Esophagus squamous epithelium (tissue), 5 donors: ENCODE measurements at regions not wholly inside any gene's neighbourhood (a gene's known extent, or its start where the extent isn't known, plus 50 kb on each side); places are given as distances from the start of the nearest gene placed in this dataset.
A peak's percentile ranks its signal among the peaks of the same experiment; 100 is the strongest.

Experiments
- DNase-seq: peaks from one replicate; lab custom pipeline; 2025; lab: John Stamatoyannopoulos, UW
- H3K27ac ChIP-seq, 4 donors: fragments of 200-600 bp; sonication (generic); one replicate each; pipeline ENCODE4 v1.5.1; 2016 to 2019; ENCODE audit warnings: mild to moderate bottlenecking in 1 of 4
- H3K27me3 ChIP-seq, 4 donors: fragments of 200-600 bp; sonication (generic); 1 replicate in 3 of 4; 2 replicates in 1 of 4; pipeline versions ENCODE4 v1.5.1 to v1.6.0; 2017 to 2021; ENCODE audit warnings: antibody characterized with exemption in 1 of 4
- H3K36me3 ChIP-seq, 3 donors: fragments of 200-600 bp; sonication (generic); one replicate each; pipeline ENCODE4 v1.5.1; 2016 to 2019
- H3K4me1 ChIP-seq, 3 donors: fragments of 200-600 bp; sonication (generic); one replicate each; pipeline ENCODE4 v1.5.1; 2017 to 2019
- H3K4me3 ChIP-seq, 4 donors: fragments of 200-600 bp; sonication (generic); 1 replicate in 3 of 4; 2 replicates in 1 of 4; pipeline ENCODE4 v1.5.1; 2016 to 2019; ENCODE audit warnings: mild to moderate bottlenecking in 2 of 4, moderate library complexity in 1 of 4
- H3K9me3 ChIP-seq, 3 donors: fragments of 200-600 bp; sonication (generic); one replicate each; pipeline ENCODE4 v1.5.1; 2016 to 2019
- CTCF ChIP-seq, 6 experiments: fragments of 450-650 bp in 4 of 6; fragments of 200-600 bp in 2 of 6; sonication (generic) in 2 of 6; IDR thresholded peaks; one replicate each; pipeline ENCODE4 v1.5.1; 2016 to 2019; ENCODE audit warnings: antibody characterized with exemption in 6 of 6, mild to moderate bottlenecking in 4 of 6, moderate library complexity in 4 of 6
- POLR2A ChIP-seq, 4 donors: fragments of 450-650 bp; IDR thresholded peaks; one replicate each; pipeline ENCODE4 v1.6.1; 2017; ENCODE audit warnings: antibody characterized with exemption in 4 of 4, mild to moderate bottlenecking in 4 of 4, moderate library complexity in 3 of 4
- WGBS, 2 donors: methylation state at CpG; one replicate each; pipeline ENCODE4 v1.1.5; 2018; 5-methylcytosine and 5-hydroxymethylcytosine counted together
- intact Hi-C: fragments of 100-400 bp; cut with DNase I; formaldehyde crosslinking; loops from one replicate; pipeline ENCODE4 v1.15.0; 2022
- donor health status: DM: yes; HTN: yes; CAD: no.

- Histone ChIP-seq H3K27me3 (no peaks in the 10 kb centered on the region), H3K27ac (no peak overlapping the region), H3K36me3 (no peaks in the 10 kb centered on the region), H3K9me3 (no peaks in the 10 kb centered on the region), H3K4me3 (no peak overlapping the region), H3K4me1 (peaks cover 0 to 3% (median 0%) of the 10 kb centered on the region in 3 donors)
- TF ChIP-seq POLR2A (IDR thresholded peaks at IDR 0.05) (no peak), CTCF (IDR thresholded peaks at IDR 0.05) (no peak)
- intact Hi-C loops: no loop called here
- 82 to 86% methylated on average over 3 of the region's 3 CpGs for WGBS, 2 donors
- no peak for DNase-seq
Measured at GRCh38 chr3:145754605-145755289, 406.2 kb downstream of the PLOD2 start.

GRCh38 chr3:145760036-145760435 is 400.9 kb downstream of the PLOD2 start:
- Histone ChIP-seq H3K36me3 (no peaks in the 10 kb centered on the region), H3K4me3 (no peak overlapping the region), H3K4me1 (no peaks in the 10 kb centered on the region), H3K27ac (no peak overlapping the region), H3K9me3 (no peaks in the 10 kb centered on the region), H3K27me3 (no peaks in the 10 kb centered on the region)
- intact Hi-C loops: no loop called here
- TF ChIP-seq CTCF (IDR thresholded peaks at IDR 0.05) (no peak), POLR2A (IDR thresholded peaks at IDR 0.05) (no peak)
- DNase-seq: no peak
- 78 to 81% methylated on average over 1 of the region's 1 CpG for WGBS, 2 donors

- Histone ChIP-seq H3K27ac (no peak overlapping the region), H3K4me3 (no peak overlapping the region), H3K4me1 (no peaks in the 10 kb centered on the region), H3K9me3 (no peaks in the 10 kb centered on the region), H3K27me3 (no peaks in the 10 kb centered on the region), H3K36me3 (no peaks in the 10 kb centered on the region)
- WGBS, 2 donors: 0% methylated on average over 1 of the region's 1 CpG
- DNase-seq: no peak
- intact Hi-C loops: no loop called here
- TF ChIP-seq POLR2A (IDR thresholded peaks at IDR 0.05) (no peak), CTCF (IDR thresholded peaks at IDR 0.05) (peak in 2 of 6 experiments; percentile 41 to 50)
Measured at GRCh38 chr3:145767909-145768308, 393.1 kb downstream of the PLOD2 start.

- Histone ChIP-seq H3K27me3 (no peaks in the 10 kb centered on the region), H3K4me1 (peaks cover 0 to 4% (median 0%) of the 10 kb centered on the region in 3 donors), H3K36me3 (no peaks in the 10 kb centered on the region), H3K27ac (no peak overlapping the region), H3K4me3 (no peak overlapping the region), H3K9me3 (no peaks in the 10 kb centered on the region)
- no peak for DNase-seq
- 51 to 52% methylated on average over 4 of the region's 4 CpGs for WGBS, 2 donors
- TF ChIP-seq POLR2A (IDR thresholded peaks at IDR 0.05): no peak
- TF ChIP-seq CTCF (IDR thresholded peaks at IDR 0.05): peak in 5 of 6 experiments; percentile 53 to 78 (median 61)
- intact Hi-C loops: loop anchor here (10.0 kb wide), 1 partner anchor 258 kb away; no protein-coding TSS in a partner anchor
Measured at GRCh38 chr3:145776782-145777408, 384.1 kb downstream of the PLOD2 start.

GRCh38 chr3:145780301-145780700 is 380.7 kb downstream of the PLOD2 start:
- DNase-seq: no peak
- no peak for TF ChIP-seq CTCF (IDR thresholded peaks at IDR 0.05)
- TF ChIP-seq POLR2A (IDR thresholded peaks at IDR 0.05): no peak
- 84 to 91% methylated on average over 4 of the region's 4 CpGs for WGBS, 2 donors
- Histone ChIP-seq H3K4me1 (peaks cover 0 to 4% (median 0%) of the 10 kb centered on the region in 3 donors), H3K27ac (no peak overlapping the region), H3K27me3 (no peaks in the 10 kb centered on the region), H3K4me3 (no peak overlapping the region), H3K9me3 (no peaks in the 10 kb centered on the region), H3K36me3 (no peaks in the 10 kb centered on the region)
- intact Hi-C loops: no loop called here
